ENCODE measurements at regions not wholly inside any gene's neighbourhood (a gene's known extent, or its start where the extent isn't known, plus 50 kb on each side); places are given as distances from the start of the nearest gene placed in this dataset.
"Not testable (repeated sequence)": the region's sequence is repeated elsewhere in the genome, so short reads cannot be mapped to it uniquely, and the experiment has no call there.

GRCh38 chr11:67847896-67848875 is 155.7 kb downstream of the UNC93B1 start:
- peak in 2 of 6 experiments; percentile 12 to 25 for TF ChIP-seq CTCF (IDR thresholded peaks at IDR 0.05)
- not testable (repeated sequence) for TF ChIP-seq EP300 (IDR thresholded peaks at IDR 0.05)
- peak in 2 of 4 donors; percentile 53 to 68 for TF ChIP-seq POLR2A (IDR thresholded peaks at IDR 0.05)
- peak in 1 of 2 donors; percentile 53 for TF ChIP-seq POLR2AphosphoS5 (IDR thresholded peaks at IDR 0.05)
